Right atrium auricular region (tissue), 2 donors: ENCODE measurements at regions not wholly inside any gene's neighbourhood (a gene's known extent, or its start where the extent isn't known, plus 50 kb on each side); places are given as distances from the start of the nearest gene placed in this dataset.

Experiments used
- DNase-seq: peaks from one replicate; pipeline ENCODE4 v3.0.0-alpha.2; 2019; ENCODE audit warnings: low spot score
- H3K27ac ChIP-seq, 2 donors: fragments of 200-600 bp; sonication (generic); 1 replicate in 1 of 2; 2 replicates in 1 of 2; pipeline ENCODE4 v1.5.1; 2016 to 2019
- H3K27me3 ChIP-seq, 2 donors: fragments of 200-600 bp; sonication (generic); one replicate each; pipeline versions ENCODE4 v1.5.1 to v1.6.0; 2017 to 2019
- H3K36me3 ChIP-seq: fragments of 200-600 bp; sonication (generic); one replicate; pipeline ENCODE4 v1.5.1; 2016
- H3K4me1 ChIP-seq, 2 donors: fragments of 200-600 bp; sonication (generic); one replicate each; pipeline versions ENCODE4 v1.5.1 to v1.6.0; 2017 to 2019
- H3K4me3 ChIP-seq, 2 donors: fragments of 200-600 bp; sonication (generic); 1 replicate in 1 of 2; 2 replicates in 1 of 2; pipeline ENCODE4 v1.5.1; 2017 to 2019; ENCODE audit warnings: mild to moderate bottlenecking in 1 of 2, moderate library complexity in 1 of 2
- H3K9me3 ChIP-seq, 2 donors: fragments of 200-600 bp; sonication (generic); one replicate each; pipeline ENCODE4 v1.5.1; 2019
- CTCF ChIP-seq, 2 donors: fragments of 200-600 bp; sonication (generic); IDR thresholded peaks; one replicate each; pipeline ENCODE4 v1.5.1; 2019; ENCODE audit warnings: antibody characterized with exemption in 2 of 2

DNA sequence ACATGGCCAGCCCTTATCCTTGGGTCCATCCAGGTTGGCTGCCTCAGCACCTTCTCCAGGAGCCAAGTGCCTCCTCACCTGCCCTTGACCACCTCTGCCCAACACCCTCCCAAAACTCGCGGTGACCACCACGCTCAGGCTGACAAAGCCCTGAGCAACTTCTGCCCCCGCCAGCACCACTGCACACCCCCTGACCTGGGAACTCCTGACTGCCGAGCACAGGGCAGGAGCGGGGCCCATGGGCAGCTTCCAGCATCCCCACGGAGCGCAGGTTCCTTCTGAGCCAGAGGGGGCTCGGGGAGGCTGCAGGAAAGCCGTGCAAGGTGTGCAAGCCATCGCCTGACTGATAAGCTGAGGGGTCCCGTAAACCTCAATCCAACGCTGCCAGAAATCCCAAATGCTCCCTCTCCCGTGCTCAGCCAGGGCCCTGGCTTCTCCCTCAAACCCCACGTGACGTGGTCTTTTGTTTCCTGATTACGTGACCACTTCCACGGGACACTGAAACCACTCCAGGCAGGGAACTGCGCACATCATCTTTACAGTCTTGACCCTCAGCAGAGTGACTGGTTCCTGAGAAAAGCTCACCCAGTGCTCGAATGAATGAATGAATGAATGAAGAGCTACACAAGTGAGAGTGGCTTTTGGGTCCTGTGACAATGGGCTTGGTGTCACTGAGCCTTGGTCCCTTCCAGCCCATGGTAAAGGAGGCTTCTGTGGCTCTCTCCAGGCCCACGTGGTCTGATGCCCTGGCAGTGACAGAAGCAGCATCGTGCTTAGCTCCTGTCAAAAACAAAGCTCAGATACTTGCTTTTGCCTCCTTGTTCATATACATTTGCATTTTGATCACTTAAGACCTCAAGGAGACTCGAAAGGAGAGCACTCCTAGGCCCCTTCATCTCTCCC is 249.8 kb upstream of the PPP2R2D start:
- no peaks in the 10 kb centered on the region for H3K27me3 ChIP-seq
- H3K27ac ChIP-seq, result no peak overlapping the region
- no peak for DNase-seq
- H3K4me3 ChIP-seq, result no peak overlapping the region
- H3K36me3 ChIP-seq, result no peaks in the 10 kb centered on the region
- H3K9me3 ChIP-seq, result no peaks in the 10 kb centered on the region
- H3K4me1 ChIP-seq, result no peaks in the 10 kb centered on the region
- no peak for TF ChIP-seq CTCF (IDR thresholded peaks at IDR 0.05)

DNA sequence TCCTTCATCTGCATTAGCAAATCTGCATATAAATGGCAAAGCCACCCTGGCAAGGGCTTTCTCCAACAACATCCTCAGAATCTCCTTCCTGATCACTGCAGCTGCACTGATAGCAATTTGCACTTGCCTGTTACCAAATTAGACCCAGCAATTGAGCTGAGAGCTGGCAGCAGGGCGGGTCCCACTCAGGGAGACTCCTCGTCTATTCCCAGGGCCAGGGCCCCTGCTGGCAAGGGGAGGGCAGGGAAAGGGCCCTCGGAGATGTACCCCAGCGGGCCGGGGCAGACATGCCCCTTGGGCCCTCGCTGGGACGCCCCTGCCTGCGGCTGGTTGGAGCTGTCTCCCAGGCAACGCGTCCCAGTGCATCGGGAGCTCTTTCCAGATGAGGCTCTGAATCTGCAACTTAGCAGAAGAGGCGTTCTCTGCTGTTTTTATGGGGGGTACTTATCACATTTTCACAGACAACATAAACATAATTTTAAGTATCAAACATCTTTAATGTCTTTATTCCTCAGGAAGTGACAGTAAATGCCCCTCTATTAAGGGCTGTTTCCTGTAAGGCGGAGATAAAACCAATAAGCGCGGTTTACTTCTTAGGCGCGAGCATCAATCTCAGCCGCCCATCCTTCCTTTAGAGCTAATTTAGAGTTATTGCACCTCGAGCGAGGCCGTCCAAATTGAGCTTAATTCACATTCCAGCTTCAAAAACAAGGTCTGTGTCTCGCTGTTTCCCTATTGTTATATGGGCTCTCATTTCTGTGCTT is 249.0 kb upstream of the PPP2R2D start:
- TF ChIP-seq CTCF (IDR thresholded peaks at IDR 0.05), result no peak
- DNase-seq, result no peak
- no peaks in the 10 kb centered on the region for H3K4me1 ChIP-seq
- no peaks in the 10 kb centered on the region for H3K9me3 ChIP-seq
- H3K4me3 ChIP-seq, result no peak overlapping the region
- no peak overlapping the region for H3K27ac ChIP-seq
- no peaks in the 10 kb centered on the region for H3K27me3 ChIP-seq
- H3K36me3 ChIP-seq, result no peaks in the 10 kb centered on the region

DNA sequence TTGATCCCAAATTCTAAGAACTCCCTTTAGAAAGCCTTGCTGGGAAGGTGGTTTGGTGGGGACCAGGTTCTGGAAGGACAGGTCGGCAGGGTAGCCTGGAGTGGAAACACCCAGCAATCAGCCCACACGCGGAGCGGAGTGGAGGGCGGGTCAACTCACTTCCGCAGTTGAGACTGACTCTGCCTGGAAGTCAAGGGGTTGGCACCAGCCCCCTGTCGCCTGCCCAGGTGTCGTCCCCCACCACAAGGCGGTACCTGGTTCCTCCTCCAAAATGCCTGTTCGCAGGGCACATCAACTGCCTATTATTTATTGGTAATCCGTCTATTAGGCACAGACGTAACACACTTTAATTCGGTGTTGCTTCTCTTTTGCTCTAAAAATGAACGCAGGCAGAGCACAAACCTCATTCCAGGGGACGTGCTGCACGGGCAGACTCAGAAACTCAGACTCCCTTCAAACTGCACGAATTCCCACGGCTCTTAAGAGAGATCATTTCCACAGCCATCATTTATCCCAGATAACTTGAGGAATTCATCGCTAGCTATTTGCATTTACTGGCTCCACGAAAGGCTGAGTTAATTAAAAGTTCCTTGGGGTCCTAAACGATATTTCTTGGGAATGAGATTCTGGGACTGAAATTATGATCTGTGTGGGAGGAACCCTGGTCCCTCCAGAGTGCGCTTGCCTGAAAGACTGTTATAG is 248.2 kb upstream of the PPP2R2D start:
- Histone ChIP-seq H3K27me3 (no peaks in the 10 kb centered on the region), H3K4me1 (no peaks in the 10 kb centered on the region), H3K36me3 (no peaks in the 10 kb centered on the region), H3K27ac (no peak overlapping the region), H3K4me3 (no peak overlapping the region), H3K9me3 (no peaks in the 10 kb centered on the region)
- no peak for DNase-seq
- no peak for TF ChIP-seq CTCF (IDR thresholded peaks at IDR 0.05)

GRCh38 chr10:131653140-131653539 is 247.7 kb upstream of the PPP2R2D start:
- Histone ChIP-seq H3K36me3 (no peaks in the 10 kb centered on the region), H3K9me3 (no peaks in the 10 kb centered on the region), H3K4me3 (no peak overlapping the region), H3K27ac (no peak overlapping the region), H3K27me3 (no peaks in the 10 kb centered on the region), H3K4me1 (no peaks in the 10 kb centered on the region)
- no peak for DNase-seq
- no peak for TF ChIP-seq CTCF (IDR thresholded peaks at IDR 0.05)

DNA sequence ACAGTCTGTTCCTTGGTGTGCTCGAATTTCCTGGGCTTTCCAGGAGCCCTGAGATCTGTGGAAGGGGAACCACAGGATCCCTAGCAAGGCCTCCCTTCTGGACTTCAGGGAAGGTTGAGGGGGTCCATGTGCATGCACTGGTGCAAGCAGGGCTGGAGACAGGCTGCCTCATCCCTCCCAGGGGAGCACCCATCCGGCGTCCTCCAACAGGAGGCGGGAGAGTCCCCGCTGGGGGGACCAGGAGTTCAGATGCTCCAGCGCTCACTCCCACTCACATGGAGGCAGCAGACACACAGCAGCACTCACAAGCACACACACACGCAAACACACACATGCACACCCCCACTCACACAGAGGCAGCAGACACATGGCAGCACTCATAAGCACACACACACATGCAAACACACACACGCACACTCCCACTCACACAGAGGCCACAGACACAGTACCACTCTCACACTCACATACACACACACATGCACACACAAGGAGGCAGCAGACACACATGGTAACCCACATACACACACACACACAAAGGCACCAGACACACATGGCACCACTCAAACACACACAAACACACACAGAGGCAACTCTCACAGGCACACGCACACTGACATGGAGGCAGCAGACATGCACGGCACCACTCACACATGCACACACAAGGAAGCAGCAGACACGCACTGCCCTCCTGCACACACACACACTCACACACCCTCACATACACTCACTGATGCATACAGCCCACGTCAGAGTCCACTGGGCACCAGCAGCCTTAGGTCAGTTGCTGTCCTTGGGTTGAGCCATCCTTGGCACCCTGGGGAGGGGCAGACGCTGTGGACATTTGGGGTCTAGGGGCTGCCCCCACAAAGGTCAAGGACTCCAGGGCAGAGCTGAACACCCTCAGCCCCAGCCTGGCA is 247.0 kb upstream of the PPP2R2D start:
- no peak for DNase-seq
- H3K27ac ChIP-seq, result no peak overlapping the region
- no peaks in the 10 kb centered on the region for H3K36me3 ChIP-seq
- H3K4me3 ChIP-seq, result no peak overlapping the region
- H3K9me3 ChIP-seq, result no peaks in the 10 kb centered on the region
- H3K4me1 ChIP-seq, result no peaks in the 10 kb centered on the region
- H3K27me3 ChIP-seq, result no peaks in the 10 kb centered on the region
- TF ChIP-seq CTCF (IDR thresholded peaks at IDR 0.05), result no peak
